Activated CD4-positive, alpha-beta T cell treated with anti-CD3 and anti-CD28 coated beads, Interleukin-2, amount 50 U/mL, for 48 hours (primary cell): ENCODE measurements at regions not wholly inside any gene's neighbourhood (a gene's known extent, or its start where the extent isn't known, plus 50 kb on each side); places are given as distances from the start of the nearest gene placed in this dataset.

Experiments used
- DNase-seq, 2 experiments: peaks; one replicate each; pipeline ENCODE4 v3.0.0-alpha.2; 2020

DNA sequence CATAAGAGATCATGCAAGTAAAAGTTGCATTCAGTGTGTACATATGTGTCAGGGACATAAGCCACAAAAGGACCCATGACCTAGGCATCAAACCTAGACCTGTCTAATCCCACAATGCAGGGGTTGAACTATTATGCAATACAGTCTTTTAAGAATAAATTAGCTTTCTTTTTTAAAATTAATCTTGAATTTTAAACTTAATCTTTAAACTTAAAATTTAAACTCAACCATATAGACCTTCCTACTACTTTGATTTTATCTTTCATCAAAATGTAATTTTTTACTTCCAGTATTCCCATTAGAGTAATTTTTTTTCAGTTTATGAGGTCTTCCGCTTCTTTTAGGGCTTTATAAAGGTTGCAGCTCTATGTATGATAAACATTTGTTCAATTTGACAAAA is 702.9 kb downstream of the SUCLG1 start:
- no peak for DNase-seq

DNA sequence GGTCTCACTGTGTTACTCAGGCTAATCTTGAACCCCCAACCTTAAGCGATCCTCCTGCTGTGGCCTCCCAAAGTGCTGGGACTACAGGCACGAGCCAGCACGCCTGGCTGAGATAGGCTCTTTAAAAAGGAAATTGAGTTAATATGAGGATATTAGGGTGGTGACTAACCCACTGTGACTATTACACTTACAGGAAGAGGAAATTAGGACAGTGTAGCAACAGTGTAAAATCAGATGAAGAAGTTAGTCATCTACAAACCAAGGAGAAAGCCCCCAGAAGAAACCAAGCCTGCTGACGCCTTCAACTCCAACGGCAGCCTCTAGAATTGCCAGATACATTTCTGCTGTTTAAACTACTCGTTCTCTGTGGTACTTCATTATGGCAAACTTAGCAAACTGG is 711.9 kb downstream of the SUCLG1 start:
- DNase-seq = no peak

DNA sequence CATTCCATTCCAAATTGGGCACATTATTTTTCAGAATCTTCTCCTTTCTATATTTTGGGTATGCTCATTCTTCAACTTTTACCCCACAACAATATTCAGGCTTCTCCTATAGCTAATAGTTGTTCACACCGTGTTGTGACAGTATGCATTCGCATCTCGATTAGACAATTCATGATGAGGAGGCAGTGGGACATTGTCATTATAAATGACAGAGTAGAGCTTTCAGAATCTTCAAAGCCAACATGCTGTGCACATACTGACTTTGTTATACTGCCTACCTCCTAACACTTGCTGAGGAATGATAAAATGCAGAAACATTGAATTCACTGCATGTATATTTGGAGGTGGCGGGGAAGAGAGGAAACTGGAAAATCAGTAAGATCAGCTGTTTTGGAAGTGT is 714.2 kb downstream of the SUCLG1 start:
- no peak for DNase-seq

DNA sequence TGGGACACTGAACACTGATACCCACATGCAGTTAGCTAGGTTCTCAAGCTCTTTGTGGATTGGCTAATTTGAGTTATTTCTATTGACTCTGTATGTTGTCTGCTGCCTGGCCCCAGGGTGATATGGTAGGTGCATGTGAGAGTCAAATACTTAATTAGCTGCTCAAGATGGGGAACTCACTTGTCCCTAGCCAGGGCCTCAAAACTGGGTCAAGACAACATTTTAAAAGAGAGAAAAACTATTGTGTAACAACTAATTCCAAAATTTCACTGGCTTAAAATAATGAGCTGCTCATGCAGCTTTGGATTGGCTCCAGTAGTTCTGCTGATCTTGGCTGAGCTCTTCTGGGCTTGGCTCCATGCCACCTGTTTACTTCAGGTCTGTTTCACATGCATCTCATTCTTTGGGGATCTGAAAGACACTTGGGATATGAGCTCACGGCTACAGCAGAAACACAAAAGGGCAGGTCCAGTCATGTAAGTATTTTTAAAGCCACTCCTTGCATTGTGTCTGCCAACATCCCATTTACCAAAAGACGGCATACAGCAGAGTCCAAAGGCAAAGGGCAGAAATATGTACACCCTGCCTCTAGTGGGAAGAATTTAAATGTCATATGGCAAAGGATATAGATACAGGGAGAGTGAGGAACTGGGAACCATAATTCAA is 716.8 kb downstream of the SUCLG1 start:
- DNase-seq = no peak

DNA sequence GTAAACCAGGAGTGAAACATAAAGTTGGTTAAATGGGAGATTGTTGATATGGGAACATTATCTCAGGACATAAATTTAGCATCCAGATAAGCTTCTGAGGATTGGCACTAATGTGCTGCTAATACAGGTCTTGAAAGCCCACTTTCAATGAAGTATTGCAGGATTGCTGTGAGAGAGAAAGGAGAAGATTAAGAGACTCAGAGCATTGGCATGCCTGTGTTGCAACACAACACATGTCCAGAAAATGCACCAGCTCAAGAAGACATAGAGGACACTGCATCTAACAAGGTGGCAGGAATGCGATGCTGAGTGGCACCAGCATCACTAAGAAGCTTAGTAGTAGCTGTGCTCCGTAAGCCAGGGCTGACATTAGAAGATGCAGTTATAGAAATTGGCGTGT is 728.9 kb downstream of the SUCLG1 start:
- DNase-seq = no peak

DNA sequence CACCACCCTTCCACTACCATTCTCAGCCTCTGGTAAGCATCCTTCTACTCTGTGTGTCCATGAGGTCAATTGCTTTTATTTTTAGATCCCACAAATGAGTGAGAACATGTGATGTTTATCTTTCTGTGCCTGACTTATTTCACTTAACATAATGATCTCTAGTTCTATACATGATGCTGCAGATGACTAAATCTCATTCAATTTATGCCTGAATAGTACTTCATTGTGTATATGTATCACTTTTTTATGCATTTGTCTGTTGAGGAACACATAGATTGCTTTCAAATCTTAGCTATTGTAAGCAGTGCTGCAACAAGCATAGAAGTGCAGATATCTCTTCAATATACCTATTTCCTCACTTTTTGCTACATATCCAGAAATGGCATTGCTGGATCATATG is 733.3 kb downstream of the SUCLG1 start:
- DNase-seq = no peak

DNA sequence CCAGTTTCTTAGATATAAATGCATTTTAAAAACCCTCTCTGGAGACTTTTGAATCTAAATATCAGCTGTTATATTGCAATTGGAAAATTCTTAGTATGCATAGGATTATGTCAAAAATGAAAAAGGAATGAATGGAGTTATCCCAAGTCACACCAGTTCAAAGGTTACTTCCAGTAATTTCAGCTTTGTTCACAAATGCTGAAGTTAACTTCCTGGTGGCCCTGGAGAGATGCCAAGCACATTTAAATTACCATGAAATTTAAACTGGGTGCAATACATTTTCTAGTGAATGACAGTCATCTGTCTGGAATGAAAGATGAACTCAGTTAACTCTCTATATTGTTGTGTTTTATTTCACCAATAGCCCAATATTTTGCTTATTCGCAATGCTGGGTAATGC is 753.9 kb downstream of the SUCLG1 start:
- no peak for DNase-seq

DNA sequence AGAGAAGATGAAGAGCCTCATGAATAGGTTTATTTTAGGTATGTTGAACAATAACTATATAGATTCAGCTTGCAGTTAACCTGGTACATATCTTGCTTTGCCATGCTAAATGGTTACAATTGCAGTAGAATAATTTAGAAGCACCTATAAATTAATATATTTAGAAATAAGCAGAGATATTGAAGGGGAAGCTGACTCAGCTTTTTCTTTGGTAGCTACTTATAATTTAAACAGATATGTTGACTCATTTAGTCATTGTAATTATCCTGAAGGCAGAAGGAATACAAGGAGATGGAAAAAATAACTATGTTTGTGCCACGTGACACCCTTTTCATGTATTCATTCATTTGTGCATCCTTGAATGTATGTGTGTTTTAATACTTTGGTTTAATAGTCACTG is 755.5 kb downstream of the SUCLG1 start:
- no peak for DNase-seq

DNA sequence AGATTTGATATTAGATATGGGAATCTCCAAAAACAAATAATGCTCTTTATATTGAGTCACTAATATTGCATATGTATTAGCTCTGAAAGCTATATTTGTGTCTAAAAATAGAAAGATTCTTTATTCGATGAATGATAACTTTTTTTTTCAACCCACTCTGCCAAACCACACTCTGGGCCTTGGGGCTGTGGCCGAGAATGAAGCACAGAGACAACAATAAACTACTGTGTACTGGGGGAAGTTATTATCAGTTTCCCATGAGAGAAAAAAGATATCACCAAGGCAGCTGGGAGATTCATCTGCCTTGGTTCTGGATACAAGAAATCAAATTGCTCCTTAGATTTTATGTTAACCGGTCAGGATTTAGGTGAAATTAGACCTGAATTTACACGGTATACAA is 762.2 kb downstream of the SUCLG1 start:
- no peak for DNase-seq

DNA sequence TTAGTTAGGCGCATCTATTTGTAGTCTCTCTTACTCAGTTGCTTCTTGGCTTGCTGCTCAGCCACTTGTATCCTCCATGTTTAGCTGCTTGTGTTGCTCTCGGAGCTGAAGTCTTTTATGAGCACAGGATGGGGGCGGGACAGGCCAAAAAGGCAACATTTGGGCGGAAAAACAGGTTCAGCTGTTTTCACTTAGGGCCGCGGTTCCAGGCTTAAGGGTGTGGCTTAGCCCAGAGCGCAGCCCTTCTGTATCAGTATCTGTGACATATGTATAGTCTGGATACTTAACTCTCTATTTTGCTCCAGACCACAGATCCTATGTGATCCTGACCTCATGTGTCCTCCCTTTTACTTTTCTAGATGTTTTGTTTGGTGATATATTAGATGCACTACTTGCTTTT is 763.5 kb downstream of the SUCLG1 start:
- DNase-seq = no peak

DNA sequence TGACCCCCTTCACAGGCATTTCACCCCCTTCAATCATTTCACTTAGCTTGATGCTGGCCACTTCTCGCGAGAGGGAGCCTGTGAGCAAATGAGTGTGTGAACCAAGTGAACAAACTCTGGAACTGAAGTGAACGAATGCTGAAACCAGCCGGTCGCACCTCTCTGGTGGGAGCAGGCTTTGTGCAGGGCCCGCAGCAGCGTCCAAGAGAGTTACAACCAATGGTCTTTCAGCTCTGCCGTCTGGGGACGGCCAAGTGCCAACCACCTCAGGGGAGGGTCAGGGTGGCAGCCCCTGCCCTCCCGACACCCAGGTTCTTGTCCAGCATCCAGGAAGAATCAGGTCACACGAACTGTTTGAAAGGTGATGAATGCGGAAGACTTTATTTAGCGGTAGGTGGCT is 764.0 kb downstream of the SUCLG1 start:
- no peak for DNase-seq

DNA sequence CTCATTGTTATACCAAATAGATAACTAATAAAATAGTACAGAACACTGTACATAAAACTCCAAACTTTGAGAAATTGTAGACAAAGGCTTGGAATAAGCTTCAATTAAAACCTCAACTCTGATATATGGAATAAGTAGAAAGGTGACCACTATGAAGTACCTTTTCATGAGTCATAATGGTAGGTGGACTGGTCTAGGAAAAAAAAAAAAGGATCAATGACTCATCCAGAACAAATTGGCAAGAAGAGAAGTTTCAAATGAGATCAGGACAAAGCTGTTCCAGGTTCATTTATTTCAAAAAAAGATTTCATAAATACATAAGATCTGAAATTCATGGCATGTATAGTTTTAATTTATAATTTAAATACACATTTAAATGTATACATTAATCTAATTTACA is 769.7 kb downstream of the SUCLG1 start:
- no peak for DNase-seq

DNA sequence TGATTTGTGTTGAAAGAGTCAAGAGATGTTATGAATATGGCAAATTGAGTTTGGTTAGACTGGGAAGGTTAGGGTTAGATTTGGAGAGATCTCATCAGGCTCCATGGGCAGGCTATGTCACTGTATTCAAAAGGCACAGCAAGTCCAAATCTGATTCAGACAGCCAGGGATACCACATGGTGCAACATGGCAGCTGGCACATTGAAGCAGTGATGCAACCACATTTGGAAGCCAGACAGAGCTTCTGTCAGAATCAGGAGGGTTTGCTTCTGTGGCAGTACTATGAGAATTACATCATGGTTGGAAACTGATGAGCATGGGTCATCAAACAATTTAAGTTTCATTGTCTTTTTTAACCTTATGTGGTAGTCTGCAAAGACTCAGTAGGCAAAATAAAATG is 772.2 kb downstream of the SUCLG1 start:
- no peak for DNase-seq

DNA sequence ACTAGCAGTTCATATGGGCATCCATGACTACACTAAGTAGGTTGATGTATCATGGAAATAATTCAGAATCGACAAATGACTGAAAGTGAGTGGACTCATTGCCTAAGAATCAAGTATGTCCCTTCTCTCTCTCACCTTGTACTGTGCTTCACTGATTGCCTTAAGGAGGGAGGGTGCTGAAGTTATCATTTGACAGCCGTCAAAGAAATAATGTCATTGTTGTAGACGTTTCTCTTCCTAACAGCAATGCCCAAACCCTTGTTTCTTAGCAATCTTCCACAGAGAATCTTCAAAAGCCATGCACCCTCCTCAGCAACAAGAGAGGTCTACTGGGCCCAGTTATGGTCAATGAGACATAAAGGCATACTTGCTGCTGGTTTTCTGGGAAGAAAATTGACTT is 785.0 kb downstream of the SUCLG1 start:
- DNase-seq = no peak

DNA sequence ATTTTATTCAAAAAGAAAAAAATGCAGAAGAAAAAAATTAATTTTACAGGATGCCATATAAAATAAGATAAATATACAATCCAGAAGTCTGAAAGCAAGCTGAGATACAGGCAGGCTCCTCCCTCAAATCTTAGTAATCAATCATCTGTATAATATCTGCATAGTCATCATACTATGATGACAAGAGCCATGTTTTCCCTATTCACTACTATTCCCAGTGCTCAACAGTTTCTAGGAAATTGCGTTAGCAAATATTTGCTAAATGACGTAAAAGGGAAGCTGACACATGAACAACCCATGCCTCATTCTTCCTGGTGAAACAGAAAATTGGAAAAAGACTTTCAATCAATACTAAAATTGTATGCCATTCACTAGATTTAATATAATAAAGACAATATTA is 793.2 kb downstream of the SUCLG1 start:
- no peak for DNase-seq

DNA sequence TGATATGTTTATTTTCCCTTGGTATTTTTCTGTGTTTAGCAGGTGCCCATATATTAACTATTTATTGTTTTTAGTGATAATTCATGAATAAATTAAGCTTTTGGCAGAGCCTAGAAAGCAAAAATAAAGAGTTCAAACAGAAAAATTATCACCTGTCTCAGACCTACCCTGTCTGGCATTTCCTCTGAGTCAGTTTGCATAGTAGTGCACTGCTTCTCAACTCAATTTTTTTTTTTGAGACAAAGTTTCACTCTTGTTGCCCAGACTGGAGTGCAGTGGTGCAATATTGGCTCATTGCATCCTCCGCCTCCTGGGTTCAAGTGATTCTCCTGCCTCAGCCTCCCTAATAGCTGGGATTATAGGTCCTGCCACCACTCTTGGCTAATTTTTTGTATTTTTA is 793.9 kb downstream of the SUCLG1 start:
- DNase-seq = no peak

DNA sequence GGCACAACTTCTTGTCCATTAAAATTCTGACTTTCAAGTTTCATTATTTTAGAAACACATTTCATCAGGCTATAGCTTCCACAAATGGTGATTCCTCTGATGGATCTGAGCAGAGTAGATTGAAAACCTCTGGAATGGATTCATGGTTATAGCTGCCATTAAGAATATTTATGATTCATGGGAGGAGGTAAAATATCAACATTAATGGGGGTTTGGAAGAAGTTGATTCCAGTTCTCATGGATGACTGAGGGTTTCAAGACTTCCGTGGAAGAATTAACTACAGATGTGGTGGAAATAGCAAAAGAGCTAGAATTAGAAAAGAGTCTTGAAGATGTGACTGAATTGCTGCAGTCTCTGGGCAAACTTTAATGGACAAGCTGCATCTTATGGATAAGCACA is 797.4 kb downstream of the SUCLG1 start:
- no peak for DNase-seq

DNA sequence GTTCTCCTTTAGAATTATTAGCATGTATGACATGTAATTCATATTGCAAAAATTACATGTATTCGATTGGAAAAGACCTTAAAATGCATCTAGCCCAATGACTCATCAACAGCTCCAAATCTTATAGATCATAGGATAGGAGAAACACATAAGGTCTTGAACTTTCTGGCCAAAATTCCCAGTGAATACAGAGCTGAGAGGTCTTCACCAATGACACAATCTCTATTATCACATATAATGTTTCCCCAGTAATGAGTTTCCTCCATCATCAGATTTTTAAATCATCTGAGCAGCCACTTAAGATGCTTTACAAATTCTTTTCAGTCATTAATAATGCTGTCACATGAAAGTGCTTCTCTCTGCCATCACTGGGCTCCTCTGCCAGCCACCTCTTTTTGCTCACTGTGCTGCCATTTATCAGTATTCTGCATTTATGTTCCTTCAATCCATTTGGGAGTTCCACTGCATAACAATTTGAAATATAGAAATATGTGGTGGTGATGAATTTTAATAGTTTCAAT is 804.9 kb downstream of the SUCLG1 start:
- no peak for DNase-seq

DNA sequence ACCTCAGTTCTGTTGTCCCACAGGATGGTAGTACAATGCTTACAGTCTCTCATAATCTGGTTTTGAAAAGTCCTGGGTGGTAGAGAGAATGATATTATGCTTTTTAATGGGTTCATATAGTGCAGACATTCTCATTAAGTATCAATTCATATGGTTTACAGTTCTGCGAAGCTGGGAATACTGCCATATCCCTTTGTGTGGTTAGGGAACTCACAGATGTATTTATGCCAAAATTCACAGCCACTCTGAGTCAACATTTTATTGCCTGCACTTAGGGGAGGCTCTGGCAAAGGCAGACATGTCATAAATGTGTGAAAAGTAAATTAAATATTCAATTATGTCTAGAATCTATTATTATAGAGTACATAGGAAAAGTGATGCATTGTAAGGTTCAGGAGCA is 808.2 kb downstream of the SUCLG1 start:
- no peak for DNase-seq

DNA sequence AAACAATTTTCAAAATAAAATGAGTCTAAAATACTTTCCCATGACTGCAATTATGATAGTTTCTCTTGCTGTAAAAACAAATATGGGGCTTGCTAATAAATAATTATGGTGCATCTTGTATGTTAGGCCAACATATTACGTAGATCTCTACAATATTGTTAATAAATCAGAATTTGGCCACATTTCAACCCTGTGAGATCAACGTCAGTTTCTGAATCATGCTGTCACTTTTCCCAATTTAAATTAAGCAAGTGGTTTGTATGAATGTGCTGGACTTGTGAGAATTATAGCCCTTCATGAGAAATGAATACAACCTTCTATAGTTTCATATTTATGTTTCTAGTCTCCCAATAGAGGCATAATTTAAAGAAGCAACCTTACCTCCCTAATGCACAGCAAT is 808.9 kb downstream of the SUCLG1 start:
- DNase-seq = no peak

DNA sequence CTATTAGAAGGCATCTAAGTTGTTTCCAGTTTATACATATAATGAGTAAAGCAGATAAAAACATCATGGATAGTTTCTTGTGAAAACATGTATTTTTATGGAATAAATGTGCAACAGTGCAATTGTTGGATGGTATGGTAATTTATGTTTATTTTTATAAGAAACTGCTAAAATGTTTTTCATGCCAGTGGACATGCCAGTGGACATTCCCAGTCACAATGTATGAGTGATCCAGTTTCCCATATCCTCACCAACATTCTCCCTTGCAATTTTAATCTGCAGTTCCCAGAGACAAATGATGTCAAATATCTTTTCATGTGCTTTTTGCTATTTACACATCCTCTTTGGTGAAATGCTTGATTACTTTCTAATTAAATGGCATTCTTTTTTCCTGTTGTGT is 818.6 kb downstream of the SUCLG1 start:
- DNase-seq = no peak

DNA sequence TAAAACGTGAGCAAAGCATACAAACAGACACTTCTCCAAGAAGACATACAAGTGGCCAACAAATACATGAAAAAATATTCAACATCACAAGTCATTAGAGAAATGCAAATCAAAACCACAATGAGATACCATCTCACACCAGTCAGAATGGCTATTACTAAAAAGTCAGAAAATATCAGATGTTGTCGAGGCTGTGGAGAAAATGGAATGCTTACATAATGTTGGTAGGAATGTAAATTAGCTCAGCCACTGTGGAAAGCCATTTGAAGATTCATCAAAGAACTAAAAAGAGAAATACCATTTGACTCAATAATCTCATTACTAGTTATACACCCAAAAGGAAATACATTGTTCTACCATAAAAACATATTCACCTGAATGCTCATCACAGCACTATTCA is 825.7 kb downstream of the SUCLG1 start:
- no peak for DNase-seq

DNA sequence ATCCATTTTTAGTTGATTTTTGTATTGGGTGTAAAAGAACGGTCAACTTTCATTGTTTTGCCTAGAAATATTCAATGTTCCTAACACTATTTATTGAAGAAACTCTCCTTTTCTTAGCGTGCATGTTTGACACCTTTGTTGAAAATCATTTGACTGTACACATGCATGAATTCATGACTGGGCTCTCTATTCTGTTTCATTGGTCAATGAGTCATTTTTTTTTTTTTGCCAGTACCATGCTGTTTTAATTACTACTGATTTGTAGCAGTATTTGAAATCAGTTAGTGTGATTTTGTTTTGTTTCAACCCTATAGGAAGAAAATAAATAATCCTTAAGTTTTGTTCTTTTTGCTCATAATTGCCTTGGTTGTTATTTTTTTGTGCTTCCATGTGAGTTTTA is 828.7 kb downstream of the SUCLG1 start:
- no peak for DNase-seq

DNA sequence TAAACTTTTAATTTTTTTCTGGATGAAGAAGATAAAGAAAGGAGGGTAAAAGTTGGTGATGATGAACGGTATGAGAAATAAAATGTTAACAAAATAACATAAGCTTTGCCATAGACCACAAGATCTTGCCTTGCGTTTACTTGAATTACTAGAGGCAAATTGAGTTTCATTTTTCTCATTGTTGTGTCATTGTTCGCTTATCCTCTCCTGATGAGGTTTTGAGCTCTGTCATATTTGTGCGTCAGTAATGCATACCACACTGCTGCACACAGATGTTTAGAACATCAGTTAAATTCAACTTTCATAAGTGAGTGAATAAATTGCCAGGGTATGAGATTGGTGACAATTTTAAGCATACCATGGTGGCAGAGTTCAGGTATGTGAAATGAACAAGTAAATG is 843.6 kb downstream of the SUCLG1 start:
- no peak for DNase-seq

DNA sequence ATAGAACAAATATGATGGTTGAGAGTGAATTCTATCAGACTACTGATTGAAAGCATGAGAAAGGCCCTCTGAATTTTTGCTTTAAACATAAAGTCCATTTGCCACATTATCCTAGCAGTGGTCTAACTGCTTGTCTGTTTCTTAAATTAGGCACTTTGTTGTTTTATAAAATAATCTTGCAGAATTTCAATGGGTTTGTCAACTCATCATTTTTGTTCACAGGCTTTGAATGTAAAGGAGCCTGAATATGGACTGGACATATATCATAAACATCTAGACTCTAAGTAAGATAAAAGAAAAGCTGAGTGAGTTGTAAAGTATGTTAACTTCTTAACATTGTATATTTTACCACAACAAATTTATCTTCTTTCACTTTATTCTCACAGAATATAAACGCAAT is 845.9 kb downstream of the SUCLG1 start:
- no peak for DNase-seq

DNA sequence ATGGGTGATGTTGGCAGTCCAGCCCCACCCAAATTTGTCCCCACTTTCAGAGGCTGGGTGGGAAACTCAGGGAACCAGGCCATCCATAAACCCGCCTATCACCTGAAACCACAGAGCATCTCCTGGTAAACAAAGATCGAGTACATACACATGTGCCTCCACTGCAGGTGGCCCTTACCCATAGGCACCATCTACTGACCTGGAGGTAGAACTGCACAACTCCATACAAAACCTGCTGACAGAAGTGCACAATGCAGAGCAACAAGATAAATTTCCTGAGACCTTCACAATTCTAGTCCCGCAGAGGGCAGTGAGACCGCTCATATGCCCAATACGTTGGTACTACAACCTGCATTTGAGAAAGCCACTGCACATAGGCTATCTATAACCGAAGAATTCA is 856.3 kb downstream of the SUCLG1 start:
- DNase-seq = no peak
